ENCODE measurements at regions not wholly inside any gene's neighbourhood (a gene's known extent, or its start where the extent isn't known, plus 50 kb on each side); places are given as distances from the start of the nearest gene placed in this dataset.
"Not testable (repeated sequence)": the region's sequence is repeated elsewhere in the genome, so short reads cannot be mapped to it uniquely, and the experiment has no call there.

DNA sequence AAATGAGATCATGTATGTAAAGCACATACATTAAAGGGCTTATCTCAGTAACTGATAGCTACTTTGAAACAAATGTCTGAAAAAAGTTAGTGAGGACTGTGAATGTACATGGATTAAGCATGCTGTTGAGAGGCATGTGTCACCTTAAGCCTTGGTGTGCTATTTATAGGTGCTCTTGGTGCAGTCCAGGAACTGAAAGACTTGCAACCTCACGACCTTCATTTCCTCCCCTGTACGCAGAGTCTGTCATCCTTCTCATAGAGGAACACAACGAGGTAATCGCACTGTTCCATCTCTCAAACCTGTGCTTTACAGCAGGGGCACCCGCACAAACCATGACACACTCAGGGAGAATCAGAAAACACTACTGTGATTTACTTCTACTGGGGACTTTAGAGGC, 65.6 kb downstream of the UFM1 start:
- no peak for DNase-seq

DNA sequence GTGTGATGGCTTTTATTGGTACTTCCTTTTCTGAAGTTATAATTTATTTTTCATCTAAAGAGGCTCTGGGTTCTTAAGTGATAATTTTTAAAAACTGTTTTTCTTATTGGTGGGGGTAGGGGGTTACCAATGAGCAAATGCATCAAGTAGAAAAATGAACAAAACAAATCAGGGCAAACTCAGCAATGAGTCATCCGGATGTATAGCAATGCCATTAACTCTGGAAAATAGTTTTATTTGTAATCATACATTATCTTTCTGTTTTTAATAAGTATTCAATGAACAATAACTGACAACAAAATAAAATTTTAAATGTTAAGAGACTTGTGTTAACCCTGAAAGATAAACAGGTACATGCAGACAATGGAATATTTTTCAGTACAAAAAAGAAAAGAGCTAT, 67.6 kb downstream of the UFM1 start:
- no peak for DNase-seq

DNA sequence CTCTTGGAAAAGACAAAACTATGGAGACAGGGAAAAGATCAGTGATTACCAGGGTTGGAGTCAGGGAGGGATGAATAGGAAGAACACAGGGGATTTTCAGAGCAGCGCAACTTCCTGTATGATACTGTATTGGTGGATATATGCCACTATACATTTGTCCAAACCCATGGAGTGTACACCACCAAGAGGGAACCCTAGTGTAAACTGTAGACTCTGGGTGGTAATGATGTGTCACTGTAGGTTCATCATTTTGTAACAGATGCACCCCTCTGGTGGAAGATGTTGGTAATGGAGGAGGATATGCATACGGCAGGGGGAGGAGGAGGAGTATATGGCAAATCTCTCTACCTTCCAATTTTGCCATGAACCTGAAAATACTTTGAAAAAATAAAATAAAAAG, 68.1 kb downstream of the UFM1 start:
- no peak for DNase-seq

DNA sequence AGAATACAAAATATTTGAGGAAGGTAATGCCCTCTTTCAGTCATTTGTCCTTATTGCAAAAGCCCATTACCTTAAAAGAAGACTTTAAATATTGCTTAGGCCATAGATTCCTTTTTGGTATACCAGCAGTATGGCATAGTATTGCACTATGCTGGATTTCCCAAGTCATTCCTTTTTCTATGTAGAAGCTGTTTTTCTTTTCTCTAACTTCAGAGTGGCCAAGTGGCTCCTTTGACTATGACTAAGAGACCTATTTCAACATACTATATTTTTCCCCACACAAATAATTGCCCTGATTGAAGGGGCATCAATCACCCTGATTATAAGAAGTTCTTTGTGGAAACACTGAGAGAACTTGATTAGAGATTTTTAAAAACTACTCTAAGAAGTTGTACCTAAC, 68.6 kb downstream of the UFM1 start:
- DNase-seq = no peak

DNA sequence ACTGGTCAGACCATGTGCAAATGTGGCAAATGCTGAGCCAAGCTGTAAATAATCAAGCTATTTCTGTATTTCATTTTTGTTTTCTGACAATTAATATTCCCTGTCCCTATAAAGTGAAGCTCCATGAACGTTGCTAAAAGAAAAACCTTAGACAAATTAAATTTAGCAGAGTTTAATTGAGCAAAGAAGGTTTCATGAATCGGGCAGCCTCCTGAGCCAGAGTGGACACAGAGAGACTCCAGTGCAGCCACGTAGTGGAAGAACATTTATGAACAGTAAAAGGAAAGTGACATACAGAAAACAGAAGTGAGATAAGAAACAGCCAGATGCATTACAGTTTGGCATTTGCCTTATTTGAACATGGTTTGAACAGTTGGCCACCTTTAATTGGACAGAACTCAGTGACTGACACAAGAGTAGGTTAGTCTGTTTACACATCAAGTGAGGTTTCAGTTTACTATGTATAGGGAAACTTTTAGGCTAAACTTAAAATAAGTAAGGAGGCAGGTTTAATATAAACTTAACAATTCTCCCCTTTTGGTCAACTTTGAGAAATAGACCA, 69.7 kb downstream of the UFM1 start:
- no peak for DNase-seq

DNA sequence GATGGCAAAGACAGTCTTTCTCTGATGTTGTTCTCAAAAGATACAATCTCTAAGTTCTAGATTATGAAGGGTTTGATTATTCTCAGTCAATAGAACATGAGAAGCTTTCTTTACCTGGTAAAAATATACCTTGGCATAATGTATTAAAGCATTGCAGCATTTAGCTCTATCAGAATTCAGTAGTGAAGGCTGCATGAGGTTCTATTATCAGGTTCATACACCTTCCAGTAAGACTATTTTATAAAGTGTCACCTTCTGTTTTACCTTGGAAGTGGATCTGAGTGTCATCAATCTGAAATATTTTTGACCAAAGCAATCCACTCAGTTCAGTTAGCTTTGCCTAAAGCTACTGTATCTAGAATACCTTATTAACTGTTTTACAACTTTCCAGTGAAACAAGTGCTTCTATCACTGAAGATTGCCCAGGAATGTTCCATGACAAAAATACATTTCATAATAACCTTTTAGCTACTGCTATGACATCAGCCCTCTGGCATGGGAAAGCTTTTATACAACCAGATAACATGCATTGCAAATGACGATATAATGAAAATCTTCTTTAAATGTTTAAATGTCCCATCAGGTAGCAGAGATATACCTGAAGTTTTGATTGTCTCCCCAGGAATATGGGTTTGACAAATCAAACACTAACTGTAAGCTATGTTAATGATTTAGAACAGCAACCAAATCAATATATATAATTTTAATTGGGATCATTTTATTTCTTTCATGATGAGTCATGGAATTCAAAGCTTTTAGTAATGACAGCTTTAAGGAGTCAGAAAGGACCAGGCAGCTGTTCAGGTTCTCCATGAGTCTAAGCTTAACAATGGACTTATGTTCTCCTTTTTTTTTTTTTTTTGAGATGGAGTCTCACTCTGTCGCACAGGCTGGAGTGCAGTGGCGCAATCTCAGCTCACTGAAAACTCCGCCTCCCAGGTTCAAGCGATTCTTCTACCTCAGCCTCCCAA, 72.2 kb downstream of the UFM1 start:
- DNase-seq = no peak

DNA sequence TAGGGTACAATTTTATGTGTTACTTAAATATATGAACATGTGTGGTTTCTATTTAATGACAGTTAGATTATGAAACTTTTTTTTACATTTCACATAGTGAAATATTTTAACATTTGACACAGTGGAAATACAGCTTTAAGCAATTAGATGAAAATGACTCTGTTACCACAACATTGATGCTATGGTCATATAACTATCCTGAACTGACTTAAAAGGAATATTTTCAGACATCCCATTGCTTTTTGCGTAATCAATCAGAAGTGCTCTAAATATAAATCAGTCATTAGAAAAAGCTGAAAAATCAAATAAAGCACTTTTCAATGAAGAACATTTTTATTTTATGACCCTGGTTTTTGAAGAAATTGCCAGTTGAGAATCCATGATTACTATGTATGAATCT, 80.3 kb downstream of the UFM1 start:
- DNase-seq = no peak

DNA sequence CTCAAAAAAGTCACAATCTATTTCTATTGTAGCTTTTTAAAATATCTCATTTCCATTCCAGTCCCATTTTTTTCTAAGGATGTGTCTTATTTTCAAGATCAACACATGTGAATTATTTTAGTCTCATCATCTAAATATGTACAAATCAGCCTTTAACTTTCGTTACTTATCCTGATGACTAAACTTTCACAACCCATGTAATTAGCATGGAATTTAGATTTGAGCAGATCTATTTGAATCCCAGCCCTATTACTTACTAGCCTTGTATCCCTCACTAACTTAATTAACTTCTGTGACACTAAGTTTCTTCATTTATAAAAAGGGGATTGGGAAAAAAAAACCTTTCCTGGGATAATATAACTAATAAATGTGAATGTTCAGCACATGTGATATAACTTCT, 81.1 kb downstream of the UFM1 start:
- DNase-seq = no peak

DNA sequence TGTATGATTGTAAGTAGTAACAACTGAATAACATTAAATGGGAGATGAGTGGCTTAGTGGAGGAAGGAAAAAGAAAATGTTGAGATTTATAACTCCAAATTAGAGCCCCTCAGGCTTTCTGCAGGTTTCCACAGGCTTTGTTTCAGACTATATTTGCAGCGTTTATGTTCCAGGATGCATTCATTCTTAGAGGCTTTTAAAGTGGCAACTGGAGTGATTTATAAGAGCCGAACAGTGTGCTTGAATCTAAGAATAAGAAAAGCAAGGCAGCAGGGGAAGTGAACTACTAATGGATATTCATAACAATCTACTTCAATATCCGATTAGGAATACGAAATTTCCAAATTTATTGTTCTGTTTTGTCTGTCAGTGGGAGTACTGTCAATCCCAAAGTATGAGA, 91.0 kb downstream of the UFM1 start:
- DNase-seq = no peak

DNA sequence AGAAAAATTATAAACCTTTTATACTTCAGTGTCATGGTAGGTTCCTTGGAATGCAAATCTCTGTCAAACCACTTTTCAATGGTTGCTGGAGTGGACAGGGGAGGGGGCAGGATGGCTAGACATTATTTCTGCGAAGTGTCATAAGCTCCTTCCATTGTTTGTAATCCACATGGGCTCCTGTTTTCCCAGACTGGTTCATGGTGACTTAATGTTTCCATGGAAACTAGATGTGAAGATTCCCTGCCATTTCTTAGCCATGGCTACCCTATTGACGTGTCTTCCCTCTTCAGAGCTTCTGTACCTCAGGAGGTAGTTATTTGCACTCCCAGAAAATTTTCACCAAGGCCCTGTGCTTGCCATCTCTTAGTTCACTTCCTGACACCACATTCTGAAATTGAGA, 95.3 kb downstream of the UFM1 start:
- no peak for DNase-seq

DNA sequence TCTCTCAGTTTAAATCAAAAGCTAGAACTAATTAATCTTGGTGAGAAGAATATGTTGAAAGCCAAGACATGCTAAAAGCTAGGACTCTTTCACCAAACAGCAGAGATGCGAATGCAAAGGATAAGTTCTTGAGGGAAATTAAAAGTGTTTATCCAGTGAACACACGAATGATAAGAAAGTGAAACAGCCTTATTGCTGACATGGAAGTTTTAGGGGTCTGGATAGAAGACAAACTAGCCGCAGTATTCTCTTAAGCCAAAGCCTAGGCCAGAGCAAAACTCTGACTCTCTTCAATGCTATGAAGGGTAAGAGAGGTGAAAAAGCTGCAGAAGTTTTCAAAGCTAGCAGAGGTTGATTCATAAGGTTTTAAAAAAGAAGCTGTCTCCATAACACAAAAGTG, 103.0 kb downstream of the UFM1 start:
- no peak for DNase-seq

DNA sequence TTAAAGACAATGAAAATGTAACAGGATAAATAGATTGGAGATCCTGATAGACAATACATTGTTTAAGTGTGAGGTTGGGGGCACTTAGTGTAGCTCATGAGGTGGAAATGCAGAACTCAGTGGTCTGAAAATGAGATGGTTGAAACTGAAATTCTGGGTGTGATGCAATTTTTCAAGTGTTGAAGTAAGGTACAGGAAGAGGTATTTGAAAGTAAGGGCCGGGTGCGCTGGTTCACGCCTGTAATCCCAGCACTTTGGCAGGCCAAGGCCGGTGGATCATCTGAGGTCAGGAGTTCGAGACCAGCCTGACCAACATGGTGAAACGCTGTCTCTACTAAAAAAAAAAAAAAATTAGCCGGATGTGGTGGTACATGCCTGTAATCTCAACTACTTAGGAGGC, 113.0 kb downstream of the UFM1 start:
- DNase-seq = no peak

DNA sequence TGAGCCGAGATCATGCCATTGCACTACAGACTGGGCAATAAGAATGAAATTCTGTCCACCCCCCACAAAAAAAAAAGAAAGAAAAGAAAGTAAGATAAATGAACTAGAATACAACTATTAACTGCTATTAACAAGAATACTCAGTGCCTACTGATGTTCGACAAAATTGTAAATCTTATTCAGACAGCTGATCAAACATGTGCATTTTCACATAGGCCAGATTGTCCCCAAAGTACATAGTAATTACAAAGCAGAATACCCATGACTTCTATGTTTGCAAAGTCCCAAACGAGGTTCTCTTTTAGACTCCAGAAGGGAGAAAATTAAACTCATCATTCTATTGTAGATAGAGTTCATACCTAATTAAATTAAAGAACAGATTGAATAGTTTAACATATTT, 113.4 kb downstream of the UFM1 start:
- no peak for DNase-seq

DNA sequence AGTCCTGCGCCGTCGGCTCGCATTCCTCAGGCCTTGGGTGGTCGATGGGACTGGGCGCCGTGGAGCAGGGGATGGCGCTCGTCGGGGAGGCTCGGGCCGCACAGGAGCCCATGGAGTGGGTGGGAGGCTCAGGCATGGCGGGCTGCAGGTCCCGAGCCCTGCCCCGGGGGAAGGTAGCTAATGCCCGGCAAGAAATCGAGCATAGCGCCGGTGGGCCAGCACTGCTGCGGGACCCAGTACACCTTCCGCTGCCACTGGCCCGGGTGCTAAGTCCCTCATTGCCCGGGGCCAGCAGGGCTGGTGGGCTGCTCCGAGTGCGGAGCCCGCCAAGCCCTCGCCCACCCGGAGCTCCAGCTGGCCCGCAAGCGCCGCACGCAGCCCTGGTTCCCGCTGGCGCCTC, 122.8 kb downstream of the UFM1 start:
- DNase-seq = not testable (repeated sequence)

DNA sequence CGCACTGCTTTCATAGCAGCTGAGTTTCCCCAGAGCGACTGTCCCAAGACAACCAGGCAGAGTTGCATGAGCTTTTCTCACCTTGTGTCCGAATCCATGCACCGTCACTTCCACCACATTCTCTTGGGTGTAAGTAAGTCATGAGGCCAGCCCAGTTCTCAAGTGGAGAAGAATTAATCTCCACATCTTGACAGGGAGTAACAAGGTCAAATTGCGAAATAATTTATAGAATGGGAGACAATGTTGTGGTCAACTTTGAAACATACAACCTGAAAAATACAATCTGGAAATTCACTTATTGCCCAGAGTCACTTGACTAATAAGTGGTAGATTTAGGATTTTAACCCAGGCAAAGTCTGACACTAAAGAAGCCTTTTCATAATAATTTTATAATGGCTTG, 123.7 kb downstream of the UFM1 start:
- DNase-seq = no peak

DNA sequence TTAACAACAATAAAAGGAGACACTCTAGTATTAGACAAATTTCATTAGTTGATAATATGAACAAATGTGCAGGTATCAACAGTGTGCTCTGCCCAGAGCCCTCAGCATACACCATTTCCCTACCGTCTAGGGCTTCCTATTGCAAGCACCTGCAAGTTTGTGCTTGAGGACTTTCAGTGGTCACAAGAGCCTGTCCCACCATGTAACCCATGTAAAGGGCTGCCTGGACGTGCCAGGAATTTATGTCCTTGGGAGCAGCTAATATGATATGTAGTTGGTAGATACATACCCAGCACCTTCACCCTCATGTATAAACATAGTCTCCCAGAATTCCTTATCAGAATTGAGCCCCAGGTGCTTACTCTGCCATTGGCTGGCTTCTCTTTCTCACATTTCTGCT, 128.0 kb downstream of the UFM1 start:
- no peak for DNase-seq

DNA sequence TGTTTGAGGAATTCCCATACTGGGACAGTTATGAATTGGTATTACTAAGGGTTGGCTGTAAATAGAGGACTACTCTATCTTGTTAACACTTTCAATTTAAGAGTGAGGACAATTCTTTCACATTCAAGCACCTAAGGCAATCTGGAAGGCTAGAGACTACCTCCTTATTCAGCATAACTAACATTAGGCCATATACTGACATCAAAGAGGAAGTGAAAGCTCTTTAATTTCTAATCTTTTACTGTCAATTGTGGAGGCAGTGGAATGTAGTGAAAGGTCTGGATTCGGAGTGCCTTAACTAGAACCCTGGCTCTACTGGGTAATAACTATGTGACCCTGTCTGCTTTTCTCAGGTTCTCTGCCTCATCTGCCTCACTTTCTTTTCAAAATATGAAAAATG, 134.0 kb downstream of the UFM1 start:
- no peak for DNase-seq

DNA sequence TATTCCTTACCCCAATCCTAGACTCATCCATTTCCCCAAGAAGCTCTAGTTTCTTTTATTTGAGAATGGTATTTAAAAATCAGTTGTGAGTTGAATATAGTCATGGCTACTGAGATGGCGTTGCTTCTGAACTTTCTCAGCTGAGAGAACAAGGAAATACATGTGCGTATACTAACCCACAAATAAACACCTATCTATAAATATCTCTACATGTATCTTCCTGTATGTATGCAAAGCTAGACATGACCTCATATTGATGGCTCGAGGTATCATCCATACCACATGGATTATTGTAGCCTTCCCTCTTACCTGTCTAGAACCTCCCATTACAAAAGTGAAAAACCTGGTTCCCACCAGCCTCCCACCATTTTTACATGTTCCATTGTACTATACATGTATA, 141.0 kb downstream of the UFM1 start:
- no peak for DNase-seq

DNA sequence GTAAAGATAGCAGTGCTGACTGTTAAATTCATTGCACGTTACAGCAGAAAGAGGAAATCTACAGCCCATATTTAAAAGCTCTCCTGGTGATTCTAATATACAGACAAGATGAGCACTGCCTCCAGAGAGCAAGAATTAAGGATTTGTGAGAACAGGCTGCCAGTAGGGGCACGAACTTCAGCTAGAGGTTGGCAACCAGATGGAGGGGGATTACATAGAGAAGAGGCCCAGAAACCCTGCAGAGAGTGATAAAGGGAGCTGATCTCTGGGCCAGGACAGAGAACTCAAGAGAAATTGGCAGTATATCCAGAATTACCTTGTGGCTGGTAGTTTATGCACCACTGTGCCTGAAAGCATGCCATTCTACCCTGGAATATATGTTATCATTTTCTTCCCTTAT, 144.8 kb downstream of the UFM1 start:
- DNase-seq = peak; percentile 21

DNA sequence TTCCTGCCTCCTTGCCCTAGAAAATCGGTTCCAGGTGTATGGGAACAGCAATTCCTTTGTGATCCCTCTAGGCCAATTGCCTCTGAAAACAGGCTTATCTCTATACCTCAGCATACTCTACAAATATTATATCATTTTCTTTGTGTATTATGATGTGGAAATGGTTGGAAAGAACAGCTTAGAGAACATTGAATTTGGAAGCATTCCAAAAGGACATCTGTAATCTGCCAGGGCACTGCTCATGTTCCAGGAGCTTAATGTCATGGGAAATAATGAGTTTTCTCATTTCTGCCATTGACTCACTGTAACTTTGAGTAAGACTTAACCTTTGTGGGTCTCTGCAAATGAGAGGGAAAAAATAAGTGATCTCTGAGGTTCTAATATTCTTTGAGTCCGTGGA, 147.3 kb downstream of the UFM1 start:
- no peak for DNase-seq

DNA sequence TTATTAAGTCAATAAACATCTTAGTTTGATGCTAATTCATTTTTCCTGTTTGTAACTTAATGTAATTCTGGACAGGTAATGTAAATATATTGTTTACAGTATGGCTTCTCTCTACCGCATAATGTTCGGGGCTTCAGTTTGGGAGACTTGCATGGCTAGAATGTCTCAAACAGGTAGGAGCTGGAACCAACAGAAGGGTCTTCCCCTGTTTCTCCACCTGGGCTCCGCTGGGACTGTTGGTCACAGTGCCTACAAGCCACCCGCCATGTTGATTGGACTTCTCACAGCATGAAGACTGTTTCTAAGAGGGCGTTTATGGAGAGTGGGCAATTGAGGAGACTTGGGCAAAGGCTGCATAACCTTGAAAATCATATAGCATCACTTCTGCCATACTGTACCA, 148.6 kb downstream of the UFM1 start:
- no peak for DNase-seq

DNA sequence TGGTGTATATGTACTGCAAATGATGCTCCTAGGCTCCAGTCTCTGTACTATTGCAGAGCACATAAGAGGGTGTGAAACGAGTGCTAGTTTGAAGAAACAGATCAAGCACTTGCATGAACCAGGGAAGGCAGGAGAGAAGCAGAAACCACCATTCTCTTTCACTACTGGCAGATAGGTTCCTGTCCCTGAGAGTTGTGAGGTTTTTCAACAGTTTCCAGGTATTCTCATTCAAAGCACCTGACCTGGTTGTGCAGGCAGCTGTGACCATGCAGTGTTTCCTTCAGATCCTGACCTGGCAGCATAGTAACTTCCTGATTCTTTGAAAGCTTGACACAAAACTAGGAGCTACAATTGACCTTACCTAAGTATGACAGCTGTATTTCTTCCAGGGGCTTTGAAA, 164.9 kb downstream of the UFM1 start:
- no peak for DNase-seq

DNA sequence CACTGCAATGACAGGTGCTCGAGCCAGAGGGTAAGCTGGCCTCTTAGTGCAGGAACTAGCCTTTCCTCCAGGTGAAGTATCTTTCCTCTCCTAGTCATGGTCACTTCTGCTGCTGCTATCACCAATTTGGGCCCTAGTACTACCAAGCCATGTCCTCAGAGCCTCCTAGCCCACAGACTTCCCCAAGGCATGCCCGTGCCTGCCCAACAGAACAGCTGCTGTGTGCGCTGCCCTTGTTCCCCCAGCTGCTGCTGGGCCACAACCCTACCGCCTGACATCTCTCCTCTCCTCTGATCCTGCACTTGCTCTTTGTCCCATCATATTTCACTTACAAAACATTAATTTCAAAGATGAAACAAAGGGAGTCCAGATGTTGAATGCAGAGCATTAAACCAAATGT, 168.5 kb upstream of the FREM2 start:
- no peak for DNase-seq

DNA sequence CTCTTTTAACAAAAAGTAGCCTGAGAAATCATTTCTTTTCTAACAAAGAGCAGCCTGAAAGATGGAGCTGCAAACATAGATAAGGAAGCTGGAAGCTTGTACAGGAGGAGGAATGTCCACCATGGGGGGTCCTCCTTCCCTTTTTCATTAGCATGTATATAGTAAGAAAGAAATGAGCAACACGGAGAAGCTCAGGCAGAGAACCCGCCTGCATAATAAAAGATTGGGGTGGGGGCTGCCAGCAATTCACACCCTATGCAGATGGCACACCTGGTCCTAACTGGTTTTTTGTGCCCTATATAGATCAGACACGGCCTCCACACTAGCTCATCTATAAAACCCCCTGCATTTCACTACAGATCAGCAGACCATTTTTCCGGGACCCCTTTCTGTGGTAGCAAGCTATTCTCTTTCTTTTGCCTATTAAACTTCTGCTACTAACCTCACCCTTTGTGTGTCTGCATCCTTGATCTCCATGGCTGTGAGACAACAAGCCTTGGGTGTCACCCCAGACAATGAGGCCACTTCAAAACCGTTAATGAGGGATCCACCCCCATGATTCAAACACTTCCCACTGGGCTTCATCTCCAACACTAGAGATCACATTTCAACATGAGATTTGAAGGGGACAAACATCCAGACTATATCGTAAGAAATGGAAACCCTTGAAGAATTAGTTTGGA, 167.5 kb upstream of the FREM2 start:
- DNase-seq = no peak
